GM06990 (cell line): ENCODE measurements at regions not wholly inside any gene's neighbourhood (a gene's known extent, or its start where the extent isn't known, plus 50 kb on each side); places are given as distances from the start of the nearest gene placed in this dataset.

Experiments used
- DNase-seq: peaks from one replicate; pipeline ENCODE4 v3.0.0-alpha.2; 2011; ENCODE audit not compliant: insufficient read length; ENCODE audit errors: extremely low read depth
- H3K27me3 ChIP-seq: replicated peaks from 2 replicates; pipeline ENCODE4 v1.6.0; 2011; ENCODE audit warnings: low read length; ENCODE audit not compliant: control insufficient read depth, insufficient read depth
- H3K36me3 ChIP-seq: 2 replicates; pipeline ENCODE4 v1.5.1; 2011; ENCODE audit warnings: low read length; ENCODE audit not compliant: control insufficient read depth, insufficient read depth
- H3K4me3 ChIP-seq: replicated peaks from 2 replicates; pipeline ENCODE4 v1.5.1; 2011; ENCODE audit warnings: low read depth, mild to moderate bottlenecking, control low read depth, low read length
- TF ChIP-seq, protein P1 (sequence below): IDR thresholded peaks from 2 replicates; pipeline ENCODE4 v1.5.1; 2011; ENCODE audit warnings: low read length, control low read depth, mild to moderate bottlenecking, inconsistent platforms; ENCODE audit not compliant: insufficient read depth, poor library complexity, severe bottlenecking

- no peak overlapping the region for H3K4me3 ChIP-seq
Observed at GRCh38 chr2:9095690-9096089, 92.2 kb upstream of the MBOAT2 start.

DNA sequence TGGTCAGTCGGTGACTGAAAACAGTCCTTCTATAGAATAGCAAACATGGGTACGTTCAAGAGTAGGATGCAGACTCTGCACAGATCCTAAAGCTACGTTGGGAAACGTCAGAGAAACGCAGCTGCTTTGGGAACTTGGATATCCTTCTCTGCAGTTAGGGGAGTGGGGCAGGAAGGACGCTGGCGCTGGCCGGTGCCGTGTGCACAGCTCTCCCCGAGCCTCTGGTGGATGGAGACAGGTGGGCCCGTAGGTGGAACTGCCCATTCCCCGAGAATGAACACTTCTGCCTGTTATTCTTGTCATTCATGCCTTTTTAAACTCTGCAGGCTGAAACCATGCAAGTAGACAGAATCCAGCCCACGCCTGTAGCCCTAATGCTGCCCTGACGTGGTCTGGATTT, 91.7 kb upstream of the MBOAT2 start:
- H3K36me3 ChIP-seq, result no peaks in the 10 kb centered on the region
- TF ChIP-seq, protein P1, sequence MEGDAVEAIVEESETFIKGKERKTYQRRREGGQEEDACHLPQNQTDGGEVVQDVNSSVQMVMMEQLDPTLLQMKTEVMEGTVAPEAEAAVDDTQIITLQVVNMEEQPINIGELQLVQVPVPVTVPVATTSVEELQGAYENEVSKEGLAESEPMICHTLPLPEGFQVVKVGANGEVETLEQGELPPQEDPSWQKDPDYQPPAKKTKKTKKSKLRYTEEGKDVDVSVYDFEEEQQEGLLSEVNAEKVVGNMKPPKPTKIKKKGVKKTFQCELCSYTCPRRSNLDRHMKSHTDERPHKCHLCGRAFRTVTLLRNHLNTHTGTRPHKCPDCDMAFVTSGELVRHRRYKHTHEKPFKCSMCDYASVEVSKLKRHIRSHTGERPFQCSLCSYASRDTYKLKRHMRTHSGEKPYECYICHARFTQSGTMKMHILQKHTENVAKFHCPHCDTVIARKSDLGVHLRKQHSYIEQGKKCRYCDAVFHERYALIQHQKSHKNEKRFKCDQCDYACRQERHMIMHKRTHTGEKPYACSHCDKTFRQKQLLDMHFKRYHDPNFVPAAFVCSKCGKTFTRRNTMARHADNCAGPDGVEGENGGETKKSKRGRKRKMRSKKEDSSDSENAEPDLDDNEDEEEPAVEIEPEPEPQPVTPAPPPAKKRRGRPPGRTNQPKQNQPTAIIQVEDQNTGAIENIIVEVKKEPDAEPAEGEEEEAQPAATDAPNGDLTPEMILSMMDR, result no peak
- H3K27me3 ChIP-seq, result no peaks in the 10 kb centered on the region
- DNase-seq, result no peak
- H3K4me3 ChIP-seq, result no peak overlapping the region

More at GRCh38 chr2:9095690-9096089, 92.2 kb upstream of the MBOAT2 start:
- no peaks in the 10 kb centered on the region for H3K36me3 ChIP-seq
- no peaks in the 10 kb centered on the region for H3K27me3 ChIP-seq
- no peak for DNase-seq
- TF ChIP-seq, protein P1, result no peak

DNA sequence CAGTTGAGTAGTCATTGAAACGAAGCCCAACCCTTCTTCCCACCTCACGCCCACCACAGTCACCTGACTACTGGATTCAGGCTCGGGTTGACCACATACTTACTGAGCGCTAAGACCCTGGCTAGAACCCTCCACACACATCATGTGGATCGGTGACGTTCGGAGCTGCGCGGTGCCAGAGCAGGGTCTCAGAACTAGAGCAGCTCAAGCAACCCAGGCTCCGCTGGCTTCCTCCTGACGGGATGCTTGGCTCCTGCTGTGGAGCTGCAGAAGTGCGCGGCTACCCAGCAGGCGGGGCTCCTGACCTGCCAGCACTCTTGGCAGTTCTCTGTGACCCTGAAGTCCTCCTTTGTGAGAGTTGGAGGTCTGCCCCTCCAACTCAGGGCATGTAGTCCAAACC, 90.6 kb upstream of the MBOAT2 start:
- DNase-seq, result no peak
- TF ChIP-seq, protein P1, result no peak
- Histone ChIP-seq H3K4me3 (no peak overlapping the region), H3K36me3 (no peaks in the 10 kb centered on the region), H3K27me3 (no peaks in the 10 kb centered on the region)

- Histone ChIP-seq H3K36me3 (no peaks in the 10 kb centered on the region), H3K27me3 (no peaks in the 10 kb centered on the region), H3K4me3 (no peak overlapping the region)
- no peak for DNase-seq
- TF ChIP-seq, protein P1, result no peak
Observed at GRCh38 chr2:9093324-9093723, 89.8 kb upstream of the MBOAT2 start.

GRCh38 chr2:9092383-9093282, 89.1 kb upstream of the MBOAT2 start:
- TF ChIP-seq, protein P1, result no peak
- Histone ChIP-seq H3K4me3 (no peak overlapping the region), H3K27me3 (no peaks in the 10 kb centered on the region), H3K36me3 (no peaks in the 10 kb centered on the region)
- DNase-seq, result no peak

- Histone ChIP-seq H3K4me3 (no peak overlapping the region), H3K36me3 (no peaks in the 10 kb centered on the region), H3K27me3 (no peaks in the 10 kb centered on the region)
- no peak for DNase-seq
- TF ChIP-seq, protein P1, result no peak
Observed at GRCh38 chr2:9091811-9092210, 88.3 kb upstream of the MBOAT2 start.
